Skeletal muscle tissue (tissue), 3 donors: ENCODE measurements at regions not wholly inside any gene's neighbourhood (a gene's known extent, or its start where the extent isn't known, plus 50 kb on each side); places are given as distances from the start of the nearest gene placed in this dataset.

Experiments
- H3K27ac ChIP-seq: one replicate; pipeline ENCODE4 v1.7.0; 2013; ENCODE audit warnings: mild to moderate bottlenecking, low read depth, low read length, inconsistent platforms
- H3K27me3 ChIP-seq, 3 donors: one replicate each; pipeline ENCODE4 v1.7.0; 2013; ENCODE audit warnings: low read length in 3 of 3; ENCODE audit not compliant: control insufficient read depth in 3 of 3, insufficient read depth in 3 of 3
- H3K36me3 ChIP-seq, 3 donors: one replicate each; pipeline ENCODE4 v1.7.0; 2013; ENCODE audit warnings: low read length in 3 of 3; ENCODE audit not compliant: control insufficient read depth in 3 of 3, insufficient read depth in 3 of 3
- H3K4me1 ChIP-seq, 3 donors: one replicate each; pipeline ENCODE4 v1.7.0; 2013; ENCODE audit warnings: low read length in 3 of 3, mild to moderate bottlenecking in 3 of 3; ENCODE audit not compliant: control insufficient read depth in 3 of 3, insufficient read depth in 3 of 3
- H3K4me3 ChIP-seq, 3 donors: one replicate each; pipeline ENCODE4 v1.7.0; 2013; ENCODE audit warnings: low read length in 3 of 3
- H3K9ac ChIP-seq, 3 donors: one replicate each; pipeline ENCODE4 v1.7.0; 2013; ENCODE audit warnings: low read length in 3 of 3, mild to moderate bottlenecking in 3 of 3, moderate library complexity in 2 of 3, low read depth in 1 of 3
- H3K9me3 ChIP-seq, 3 donors: one replicate each; pipeline ENCODE4 v1.7.0; 2013; ENCODE audit warnings: low read length in 3 of 3; ENCODE audit not compliant: control insufficient read depth in 3 of 3
- donor health status: Osteomylitis.

DNA sequence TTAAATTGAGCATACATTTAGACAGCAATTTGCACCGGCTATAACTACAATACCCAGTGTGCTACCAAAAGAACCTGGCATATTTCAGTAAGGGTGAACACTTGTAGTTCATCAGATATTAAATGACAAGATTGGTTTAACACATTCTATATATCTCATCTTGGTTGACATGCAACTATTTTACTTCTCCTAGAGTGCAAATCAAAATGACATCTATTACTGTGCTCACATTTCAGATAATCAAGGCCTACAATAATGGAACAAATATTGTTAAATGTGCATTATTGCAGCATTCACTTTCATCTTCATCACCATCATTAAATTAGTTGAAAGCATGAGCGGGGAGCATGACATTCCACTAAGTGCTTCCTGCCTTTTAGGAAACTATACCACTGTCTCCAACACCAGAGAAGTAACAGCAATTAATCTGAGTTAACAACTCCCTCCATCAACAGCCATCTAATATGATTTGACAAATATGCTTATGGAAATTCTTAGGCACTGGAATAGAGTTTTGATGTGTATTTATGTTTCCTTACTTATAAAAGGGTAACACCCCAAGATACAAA, 209.8 kb upstream of the SLIT2 start:
- H3K4me1 ChIP-seq: no peaks in the 10 kb centered on the region
- no peak overlapping the region for H3K27ac ChIP-seq
- no peaks in the 10 kb centered on the region for H3K27me3 ChIP-seq
- no peak overlapping the region for H3K4me3 ChIP-seq
- no peak overlapping the region for H3K9ac ChIP-seq
- H3K9me3 ChIP-seq: no peaks in the 10 kb centered on the region
- no peaks in the 10 kb centered on the region for H3K36me3 ChIP-seq

DNA sequence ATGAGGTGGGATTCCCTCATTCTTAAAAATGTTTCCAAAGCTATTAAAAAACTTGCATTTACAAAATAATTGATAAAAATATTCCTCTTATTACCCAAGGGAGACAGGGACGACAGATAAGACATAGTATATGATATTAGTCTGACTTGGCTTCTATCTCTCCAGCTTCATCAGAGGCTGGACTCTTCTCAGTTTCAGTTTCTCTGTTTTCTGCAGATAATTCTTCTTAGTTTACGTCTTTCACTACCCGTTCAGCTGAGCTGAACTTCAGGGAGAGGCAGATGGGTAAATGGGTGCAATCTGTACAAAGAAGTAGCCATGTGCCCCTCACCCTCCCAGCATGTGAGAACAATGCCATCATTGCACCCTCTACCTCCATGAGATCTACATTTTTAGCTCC, 214.0 kb upstream of the SLIT2 start:
- H3K4me3 ChIP-seq: no peak overlapping the region
- H3K27me3 ChIP-seq: no peaks in the 10 kb centered on the region
- no peaks in the 10 kb centered on the region for H3K4me1 ChIP-seq
- no peak overlapping the region for H3K9ac ChIP-seq
- H3K27ac ChIP-seq: no peak overlapping the region
- H3K36me3 ChIP-seq: no peaks in the 10 kb centered on the region
- H3K9me3 ChIP-seq: no peaks in the 10 kb centered on the region

DNA sequence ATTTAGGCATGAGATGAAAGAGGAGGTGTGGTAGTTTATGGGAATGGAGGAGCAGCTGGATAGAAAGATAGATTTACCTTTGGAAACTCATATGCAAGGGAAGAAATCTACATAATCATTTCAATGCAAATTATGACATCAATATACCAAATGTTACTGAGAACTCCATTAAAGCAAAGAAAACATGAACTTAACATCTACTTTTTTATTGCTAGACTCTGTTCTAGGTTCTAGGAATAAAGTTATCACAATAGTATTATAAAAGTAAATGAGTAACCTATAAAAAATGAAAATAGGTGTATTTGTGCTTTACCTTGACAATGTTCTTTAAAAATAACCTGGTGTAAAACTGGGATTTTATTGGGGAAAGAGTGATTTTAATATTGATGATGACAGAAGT, 221.6 kb upstream of the SLIT2 start:
- Histone ChIP-seq H3K9me3 (no peaks in the 10 kb centered on the region), H3K27me3 (no peaks in the 10 kb centered on the region), H3K36me3 (no peaks in the 10 kb centered on the region), H3K4me1 (no peaks in the 10 kb centered on the region), H3K27ac (no peak overlapping the region), H3K4me3 (no peak overlapping the region), H3K9ac (no peak overlapping the region)

DNA sequence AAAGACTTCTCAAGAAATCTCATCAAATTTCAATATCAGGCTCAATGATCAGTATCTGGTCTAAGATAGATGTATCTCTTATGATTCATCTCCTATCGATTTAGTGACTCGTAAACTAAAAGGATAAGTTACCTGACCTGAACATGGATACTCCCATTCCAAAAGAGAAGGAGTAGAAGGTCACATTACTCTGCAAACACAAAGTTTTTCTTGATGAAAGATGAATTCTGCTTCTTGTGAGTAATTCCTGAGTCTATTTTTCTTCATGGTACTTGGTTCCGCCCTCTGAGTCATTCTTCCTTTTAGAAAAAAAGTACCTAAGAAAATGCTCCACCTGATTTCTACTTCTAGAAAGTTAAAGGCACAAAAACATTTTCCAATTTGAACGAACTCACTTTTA, 223.1 kb upstream of the SLIT2 start:
- Histone ChIP-seq H3K9ac (no peak overlapping the region), H3K27me3 (no peaks in the 10 kb centered on the region), H3K36me3 (no peaks in the 10 kb centered on the region), H3K4me3 (no peak overlapping the region), H3K4me1 (no peaks in the 10 kb centered on the region), H3K9me3 (peaks cover 0 to 1% (median 0%) of the 10 kb centered on the region in 3 donors), H3K27ac (no peak overlapping the region)

DNA sequence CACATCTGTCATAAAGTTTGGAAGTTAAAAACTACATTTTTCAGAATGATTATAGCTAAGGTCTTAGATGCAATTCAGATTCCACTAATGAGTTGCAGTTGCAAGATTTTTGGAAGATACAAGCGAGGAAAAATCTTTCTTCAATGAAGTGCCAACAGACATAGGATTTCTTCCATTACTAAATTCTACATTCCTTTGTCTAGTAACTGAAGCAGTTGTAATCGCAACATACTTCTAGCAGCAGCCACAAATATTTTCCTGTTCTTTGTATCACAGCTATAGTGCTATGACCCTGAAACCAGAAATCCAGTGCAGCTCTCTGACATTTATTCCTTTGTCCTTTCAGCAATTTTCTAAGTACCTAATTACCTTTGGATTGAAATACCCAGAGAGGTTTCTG, 225.2 kb upstream of the SLIT2 start:
- H3K27me3 ChIP-seq: no peaks in the 10 kb centered on the region
- peaks cover 0 to 2% (median 0%) of the 10 kb centered on the region in 3 donors for H3K9me3 ChIP-seq
- H3K4me3 ChIP-seq: no peak overlapping the region
- H3K9ac ChIP-seq: no peak overlapping the region
- no peaks in the 10 kb centered on the region for H3K4me1 ChIP-seq
- no peaks in the 10 kb centered on the region for H3K36me3 ChIP-seq
- no peak overlapping the region for H3K27ac ChIP-seq

DNA sequence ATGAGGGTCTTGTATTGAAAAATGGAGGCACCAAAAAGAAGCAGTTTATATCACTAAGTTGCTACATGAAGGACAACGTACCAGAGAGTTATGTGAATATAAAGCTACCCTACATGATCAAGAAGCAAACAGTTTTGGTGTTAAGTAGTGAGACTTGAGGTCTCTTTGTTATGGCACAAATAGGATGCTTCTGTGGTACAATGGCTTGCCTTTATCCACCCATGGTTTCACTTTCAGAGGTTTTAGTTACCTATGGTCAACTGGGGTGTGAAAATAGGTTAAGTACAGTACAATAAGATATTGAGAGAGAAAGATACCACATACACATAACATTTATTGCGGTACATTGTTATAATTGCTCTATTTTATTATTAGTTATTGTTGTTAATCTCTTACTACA, 229.2 kb upstream of the SLIT2 start:
- no peak overlapping the region for H3K27ac ChIP-seq
- no peaks in the 10 kb centered on the region for H3K36me3 ChIP-seq
- H3K9me3 ChIP-seq: peaks cover 0 to 2% (median 0%) of the 10 kb centered on the region in 3 donors
- no peak overlapping the region for H3K4me3 ChIP-seq
- no peaks in the 10 kb centered on the region for H3K4me1 ChIP-seq
- no peaks in the 10 kb centered on the region for H3K27me3 ChIP-seq
- no peak overlapping the region for H3K9ac ChIP-seq

DNA sequence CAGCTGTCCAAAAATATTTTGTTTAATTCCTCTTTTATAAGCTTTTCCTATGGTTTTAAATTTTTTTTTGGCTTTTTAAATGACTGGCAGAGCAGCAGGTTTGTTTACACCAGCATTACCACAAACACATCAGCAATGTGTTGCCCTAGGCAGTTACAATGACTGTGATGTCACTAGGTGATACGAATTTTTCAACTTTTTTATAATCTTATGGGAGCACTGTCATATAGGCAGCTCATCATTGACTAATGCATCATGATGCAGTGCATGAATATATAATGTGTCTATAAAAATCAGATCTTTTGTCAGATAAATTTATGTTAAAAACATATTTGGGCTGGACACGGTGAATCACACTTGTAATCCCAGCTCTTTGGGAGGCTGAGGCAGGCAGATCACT, 231.6 kb upstream of the SLIT2 start:
- Histone ChIP-seq H3K4me1 (no peaks in the 10 kb centered on the region), H3K27ac (no peak overlapping the region), H3K36me3 (no peaks in the 10 kb centered on the region), H3K9me3 (peaks cover 0 to 2% (median 0%) of the 10 kb centered on the region in 3 donors), H3K27me3 (no peaks in the 10 kb centered on the region), H3K4me3 (no peak overlapping the region), H3K9ac (no peak overlapping the region)

DNA sequence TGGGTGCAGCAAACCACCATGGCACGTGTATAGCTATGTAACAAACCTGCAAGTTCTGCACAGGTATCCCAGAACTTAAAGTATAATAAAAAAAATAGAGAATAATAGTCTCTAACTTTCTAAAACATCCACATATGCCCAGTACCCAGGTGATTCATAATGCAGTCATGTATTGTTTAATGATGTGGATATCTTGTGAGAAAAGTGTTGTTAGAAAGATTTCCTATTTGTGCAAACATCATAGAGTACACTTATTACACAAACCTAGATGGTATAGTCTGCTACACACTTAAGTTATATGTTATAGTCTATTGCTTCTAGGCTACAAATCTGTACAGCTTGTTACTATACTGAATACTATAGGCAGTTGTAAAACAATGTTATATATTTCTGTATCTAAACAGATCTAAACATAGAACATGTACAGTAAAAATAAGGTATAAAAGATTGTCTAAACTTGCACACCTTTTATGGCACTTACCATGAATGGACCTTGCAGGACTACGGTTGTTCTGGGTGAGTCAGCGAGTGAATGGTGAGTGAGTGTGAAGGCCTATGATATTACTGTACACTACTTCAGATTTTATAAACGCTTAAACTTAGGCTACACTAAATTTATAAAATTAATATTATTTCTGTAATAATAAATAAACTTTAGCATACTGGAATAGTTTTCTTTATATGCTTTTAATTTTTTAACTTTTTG, 232.2 kb upstream of the SLIT2 start:
- Histone ChIP-seq H3K36me3 (no peaks in the 10 kb centered on the region), H3K9me3 (peaks cover 0 to 2% (median 0%) of the 10 kb centered on the region in 3 donors), H3K27ac (no peak overlapping the region), H3K9ac (no peak overlapping the region), H3K4me1 (no peaks in the 10 kb centered on the region), H3K27me3 (no peaks in the 10 kb centered on the region), H3K4me3 (no peak overlapping the region)

DNA sequence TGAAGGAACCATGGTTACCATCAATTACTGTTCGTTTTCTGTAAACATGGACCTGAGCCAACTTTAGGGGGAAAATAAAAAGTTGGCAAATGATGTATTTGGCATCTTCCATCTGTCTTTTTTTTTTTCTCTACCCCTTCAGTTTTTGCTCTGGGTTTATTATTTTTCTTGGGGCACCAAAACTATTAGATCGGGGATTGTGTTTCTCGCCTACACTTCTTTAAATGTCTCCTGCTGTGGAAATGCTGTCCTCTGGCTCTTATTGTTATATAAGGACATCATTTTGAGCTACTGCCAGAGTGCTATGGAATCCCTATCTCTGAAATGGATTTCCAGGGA, 234.0 kb upstream of the SLIT2 start:
- H3K9ac ChIP-seq: no peak overlapping the region
- H3K4me3 ChIP-seq: no peak overlapping the region
- no peaks in the 10 kb centered on the region for H3K36me3 ChIP-seq
- H3K27me3 ChIP-seq: no peaks in the 10 kb centered on the region
- H3K27ac ChIP-seq: no peak overlapping the region
- no peaks in the 10 kb centered on the region for H3K9me3 ChIP-seq
- H3K4me1 ChIP-seq: no peaks in the 10 kb centered on the region

DNA sequence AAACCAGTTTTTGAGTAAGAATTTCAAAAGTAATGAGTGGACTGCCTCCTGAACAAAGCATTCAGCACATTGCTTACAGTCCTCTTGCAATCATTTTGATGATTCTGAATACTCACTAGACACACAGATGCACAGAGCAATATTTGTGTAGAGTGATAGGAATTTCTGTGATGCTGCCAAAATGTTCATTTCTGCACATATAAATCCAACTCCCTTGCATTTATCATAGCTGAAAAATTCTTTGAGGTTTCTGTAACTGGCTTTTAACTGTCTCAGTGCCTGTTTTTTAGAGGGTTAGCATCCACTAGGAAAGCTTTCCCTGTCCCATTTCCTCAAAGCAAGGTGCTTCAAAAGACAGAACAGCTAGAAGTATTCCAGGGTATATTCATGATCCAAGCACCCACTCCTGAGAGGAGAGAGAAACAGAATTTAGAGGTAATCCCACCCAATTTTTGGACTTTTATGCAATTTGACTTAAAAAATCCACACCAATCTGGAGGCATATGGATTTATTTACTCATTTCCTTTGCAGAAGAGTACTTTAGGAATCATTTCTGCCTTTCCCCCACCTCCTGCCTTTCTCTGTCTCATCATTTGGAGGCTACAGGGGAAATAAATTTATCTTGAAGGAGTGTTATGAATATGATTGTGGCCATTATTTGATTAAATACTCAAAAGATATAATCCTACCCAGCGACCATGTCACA, 234.5 kb upstream of the SLIT2 start:
- no peaks in the 10 kb centered on the region for H3K36me3 ChIP-seq

More for the DNA sequence above, 234.5 kb upstream of the SLIT2 start:
- H3K9me3 ChIP-seq: no peaks in the 10 kb centered on the region
- no peaks in the 10 kb centered on the region for H3K4me1 ChIP-seq
- no peak overlapping the region for H3K27ac ChIP-seq
- no peaks in the 10 kb centered on the region for H3K27me3 ChIP-seq
- H3K4me3 ChIP-seq: no peak overlapping the region
- H3K9ac ChIP-seq: no peak overlapping the region
